IPS-20b (cell line): ENCODE measurements at regions not wholly inside any gene's neighbourhood (a gene's known extent, or its start where the extent isn't known, plus 50 kb on each side); places are given as distances from the start of the nearest gene placed in this dataset.
"Not testable (repeated sequence)": the region's sequence is repeated elsewhere in the genome, so short reads cannot be mapped to it uniquely, and the experiment has no call there.

ENCODE experiments used
- H3K27ac ChIP-seq: one replicate; pipeline ENCODE4 v1.5.1; 2013; ENCODE audit warnings: low read length
- H3K27me3 ChIP-seq: 2 replicates; pipeline ENCODE4 v1.6.1; 2013; ENCODE audit warnings: mild to moderate bottlenecking, low read length, inconsistent platforms; ENCODE audit not compliant: insufficient read depth
- H3K36me3 ChIP-seq: 2 replicates; pipeline ENCODE4 v1.6.1; 2013; ENCODE audit warnings: low read depth, mild to moderate bottlenecking, inconsistent platforms, low read length, moderate library complexity; ENCODE audit not compliant: insufficient read depth
- H3K4me1 ChIP-seq: 2 replicates; pipeline ENCODE4 v1.6.1; 2013; ENCODE audit warnings: mild to moderate bottlenecking, control low read depth, inconsistent platforms, low read length, moderate library complexity; ENCODE audit not compliant: insufficient read depth
- H3K4me3 ChIP-seq: 2 replicates; pipeline ENCODE4 v1.5.1; 2013; ENCODE audit warnings: mild to moderate bottlenecking, low read length, inconsistent platforms
- H3K9ac ChIP-seq: 2 replicates; pipeline ENCODE4 v1.6.1; 2013; ENCODE audit warnings: low read depth, mild to moderate bottlenecking, inconsistent platforms, low read length, moderate library complexity
- H3K9me3 ChIP-seq: 2 replicates; pipeline ENCODE4 v1.6.1; 2013; ENCODE audit warnings: mild to moderate bottlenecking, low read depth, low read length, inconsistent platforms; ENCODE audit not compliant: insufficient read depth

GRCh38 chr20:40887105-40887504 lies 141.5 kb upstream of the TOP1 start:
- H3K36me3 ChIP-seq, result no peaks in the 10 kb centered on the region
- H3K9me3 ChIP-seq, result no peaks in the 10 kb centered on the region
- no peak overlapping the region for H3K9ac ChIP-seq
- no peaks in the 10 kb centered on the region for H3K27me3 ChIP-seq
- no peak overlapping the region for H3K27ac ChIP-seq
- no peak overlapping the region for H3K4me3 ChIP-seq
- no peaks in the 10 kb centered on the region for H3K4me1 ChIP-seq

DNA sequence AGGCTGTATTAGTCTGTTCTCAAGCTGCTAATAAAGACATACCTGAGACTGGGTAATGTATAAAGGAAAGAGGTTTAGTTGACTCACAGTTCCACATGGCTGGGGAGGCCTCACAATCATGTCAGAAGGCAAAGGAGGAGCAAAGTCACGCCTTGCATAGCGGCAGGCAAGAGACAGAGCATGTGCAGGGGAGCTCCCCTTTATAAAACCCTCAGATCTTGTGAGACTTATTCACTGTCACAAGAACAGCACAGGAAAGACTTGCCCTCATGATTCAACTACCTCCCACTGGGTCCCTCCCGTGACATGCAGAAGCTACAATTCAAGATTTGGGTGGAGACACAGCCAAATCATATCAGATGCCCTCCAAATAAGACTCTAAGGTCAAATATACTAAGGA lies 139.4 kb upstream of the TOP1 start:
- H3K27me3 ChIP-seq, H3K4me1 ChIP-seq, H3K36me3 ChIP-seq, H3K9ac ChIP-seq, H3K9me3 ChIP-seq, H3K27ac ChIP-seq, H3K4me3 ChIP-seq: not testable (repeated sequence)

- no peak overlapping the region for H3K4me3 ChIP-seq
- no peak overlapping the region for H3K9ac ChIP-seq
- no peak overlapping the region for H3K27ac ChIP-seq
- H3K36me3 ChIP-seq, result no peaks in the 10 kb centered on the region
- no peaks in the 10 kb centered on the region for H3K4me1 ChIP-seq
- H3K27me3 ChIP-seq, result no peaks in the 10 kb centered on the region
- H3K9me3 ChIP-seq, result no peaks in the 10 kb centered on the region
These were observed 138.4 kb upstream of the TOP1 start for GRCh38 chr20:40890181-40890580.

GRCh38 chr20:40890635-40891034 lies 138.0 kb upstream of the TOP1 start:
- Histone ChIP-seq H3K9ac (no peak overlapping the region), H3K36me3 (no peaks in the 10 kb centered on the region), H3K27ac (no peak overlapping the region), H3K4me3 (no peak overlapping the region), H3K27me3 (no peaks in the 10 kb centered on the region), H3K9me3 (no peaks in the 10 kb centered on the region), H3K4me1 (no peaks in the 10 kb centered on the region)

DNA sequence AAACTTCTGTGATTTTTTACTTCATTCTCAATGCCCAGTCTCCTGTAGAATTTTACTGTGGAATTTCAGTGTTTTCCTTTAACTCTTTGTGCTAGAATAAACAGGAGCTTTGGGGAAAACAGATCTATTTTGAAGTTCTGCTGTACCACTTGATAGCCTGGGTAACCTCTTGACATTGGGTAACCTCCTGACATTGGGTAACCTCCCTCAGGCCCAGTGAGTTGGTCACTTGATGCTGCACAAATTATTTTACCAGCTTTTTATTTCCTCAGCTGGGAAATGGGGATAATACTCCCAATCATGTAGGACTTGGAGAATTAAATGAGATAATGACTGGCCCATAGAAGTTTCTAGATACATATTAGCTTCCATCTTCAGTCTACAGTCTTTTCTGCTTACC lies 137.3 kb upstream of the TOP1 start:
- no peaks in the 10 kb centered on the region for H3K9me3 ChIP-seq
- no peaks in the 10 kb centered on the region for H3K4me1 ChIP-seq
- no peak overlapping the region for H3K27ac ChIP-seq
- H3K4me3 ChIP-seq, result no peak overlapping the region
- H3K27me3 ChIP-seq, result no peaks in the 10 kb centered on the region
- H3K9ac ChIP-seq, result no peak overlapping the region
- no peaks in the 10 kb centered on the region for H3K36me3 ChIP-seq

DNA sequence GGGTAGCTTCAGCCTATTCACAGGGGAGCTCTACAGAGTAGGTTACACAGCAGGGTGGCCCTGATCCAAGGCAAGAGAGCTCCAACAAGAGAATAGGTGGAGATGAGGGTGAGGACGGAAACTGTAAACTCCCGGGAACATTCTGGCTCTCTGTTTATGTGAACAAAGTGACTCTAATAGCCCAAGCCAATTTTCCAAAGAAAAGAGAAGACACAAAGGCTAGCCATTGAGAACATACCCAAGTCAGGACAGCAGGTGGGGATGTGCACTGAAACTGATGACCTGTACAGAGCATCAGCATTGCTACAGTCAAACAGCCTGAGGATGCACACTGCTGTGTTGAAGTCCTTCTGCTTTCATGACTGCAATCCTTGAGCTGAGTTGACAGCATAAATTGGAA lies 136.0 kb upstream of the TOP1 start:
- no peaks in the 10 kb centered on the region for H3K9me3 ChIP-seq
- no peak overlapping the region for H3K9ac ChIP-seq
- H3K4me1 ChIP-seq, result no peaks in the 10 kb centered on the region
- no peak overlapping the region for H3K4me3 ChIP-seq
- no peaks in the 10 kb centered on the region for H3K27me3 ChIP-seq
- H3K36me3 ChIP-seq, result no peaks in the 10 kb centered on the region
- H3K27ac ChIP-seq, result no peak overlapping the region

GRCh38 chr20:40893610-40894236 lies 134.9 kb upstream of the TOP1 start:
- H3K27me3 ChIP-seq, result no peaks in the 10 kb centered on the region

GRCh38 chr20:40894237-40894630 lies 134.4 kb upstream of the TOP1 start:
- H3K27ac ChIP-seq, result no peak overlapping the region
- H3K9ac ChIP-seq, result no peak overlapping the region
- H3K4me1 ChIP-seq, result no peaks in the 10 kb centered on the region
- H3K9me3 ChIP-seq, result no peaks in the 10 kb centered on the region
- no peaks in the 10 kb centered on the region for H3K36me3 ChIP-seq
- no peaks in the 10 kb centered on the region for H3K27me3 ChIP-seq
- H3K4me3 ChIP-seq, result no peak overlapping the region

More at GRCh38 chr20:40893610-40894236, 134.9 kb upstream of the TOP1 start:
- no peaks in the 10 kb centered on the region for H3K4me1 ChIP-seq
- no peak overlapping the region for H3K27ac ChIP-seq
- H3K9ac ChIP-seq, result no peak overlapping the region
- no peaks in the 10 kb centered on the region for H3K9me3 ChIP-seq
- no peak overlapping the region for H3K4me3 ChIP-seq
- H3K36me3 ChIP-seq, result no peaks in the 10 kb centered on the region

DNA sequence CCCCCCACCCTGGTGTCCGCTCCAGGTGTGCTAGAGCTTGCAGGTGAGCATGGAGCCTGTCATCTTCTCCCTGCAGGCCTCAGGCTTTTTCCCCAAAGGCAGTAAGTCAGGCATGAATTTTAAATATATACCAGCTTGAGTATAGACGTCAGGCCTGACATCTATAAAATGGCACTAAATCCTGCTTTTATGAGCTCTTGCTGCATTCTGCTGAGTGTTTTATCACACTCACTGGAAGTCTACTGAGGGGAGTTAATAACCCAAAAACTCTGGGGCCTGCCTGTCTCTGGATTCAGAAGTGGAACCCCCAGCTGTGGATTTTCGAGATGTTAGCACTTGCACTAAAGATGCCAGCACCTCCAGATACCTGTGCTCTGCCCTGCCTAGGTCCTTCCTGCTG lies 133.4 kb upstream of the TOP1 start:
- Histone ChIP-seq H3K27me3 (no peaks in the 10 kb centered on the region), H3K36me3 (no peaks in the 10 kb centered on the region), H3K27ac (no peak overlapping the region), H3K9me3 (no peaks in the 10 kb centered on the region), H3K9ac (no peak overlapping the region), H3K4me1 (no peaks in the 10 kb centered on the region; the same call in 1 of the 2 replicates), H3K4me3 (no peak overlapping the region)

DNA sequence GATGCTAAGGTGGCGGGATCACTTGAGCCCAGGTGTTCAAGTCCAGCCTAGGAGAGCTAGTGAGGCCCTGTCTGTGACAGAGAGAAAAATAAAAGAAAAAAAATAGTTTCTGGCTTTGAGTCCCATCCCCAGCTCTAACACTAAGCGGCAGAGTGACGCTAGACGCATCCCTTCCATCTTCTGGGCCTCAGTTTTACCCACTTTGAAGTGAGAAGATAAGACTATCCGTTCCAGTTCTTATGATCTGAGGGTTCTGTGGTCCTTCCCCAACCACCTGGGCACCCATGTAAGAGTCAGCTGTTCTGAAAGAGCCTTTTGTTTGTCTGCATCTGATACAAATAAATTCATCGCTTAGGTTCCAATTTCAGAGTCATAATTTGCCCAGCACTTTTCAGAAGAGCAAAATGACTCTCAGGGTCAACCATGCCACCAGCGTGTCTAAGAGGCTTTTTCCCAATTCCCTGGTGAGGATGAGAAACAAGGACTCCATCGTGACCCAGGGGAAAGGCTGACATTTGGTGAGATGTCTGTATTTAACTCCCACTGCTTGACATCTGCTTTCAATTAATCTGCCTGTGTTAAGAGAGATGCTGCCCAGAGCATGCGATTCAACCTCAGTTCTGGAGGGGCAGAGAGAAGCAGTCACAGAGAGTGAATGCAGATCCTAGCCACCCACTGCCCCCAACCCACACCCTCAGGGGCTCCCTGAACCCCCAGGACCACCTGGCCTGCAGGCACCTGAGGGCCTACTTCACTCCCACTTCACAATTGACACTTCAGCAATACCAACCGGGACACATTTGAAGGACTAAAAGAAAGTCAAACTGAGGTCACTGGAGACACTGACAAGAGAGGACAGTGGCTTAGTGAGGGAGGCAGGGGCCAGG lies 131.6 kb upstream of the TOP1 start:
- H3K27me3 ChIP-seq, result no peaks in the 10 kb centered on the region
- H3K27ac ChIP-seq, result no peak overlapping the region
- no peaks in the 10 kb centered on the region for H3K9me3 ChIP-seq
- H3K9ac ChIP-seq, result no peak overlapping the region
- no peaks in the 10 kb centered on the region for H3K36me3 ChIP-seq
- H3K4me3 ChIP-seq, result no peak overlapping the region
- no peaks in the 10 kb centered on the region; the same call in 1 of the 2 replicates for H3K4me1 ChIP-seq

DNA sequence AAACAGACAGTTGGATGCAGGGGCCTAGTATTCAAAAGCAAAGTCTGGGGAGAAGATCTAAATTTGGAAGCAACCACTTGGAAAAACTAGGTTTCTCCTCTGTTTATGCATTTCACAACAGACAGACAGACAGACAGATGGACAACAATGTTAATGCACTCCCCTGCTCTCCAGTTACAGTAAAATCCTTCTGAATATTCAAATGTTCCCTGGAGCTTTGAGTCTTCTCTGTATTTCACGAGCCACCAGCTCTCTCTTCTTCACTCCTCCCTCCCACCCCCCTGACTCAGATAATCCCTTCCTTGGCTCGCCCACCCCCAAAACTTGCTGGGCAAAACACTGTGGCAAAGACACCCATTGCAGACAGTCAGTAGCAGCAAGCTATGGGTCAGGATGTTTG lies 129.3 kb upstream of the TOP1 start:
- no peaks in the 10 kb centered on the region; the same call in 1 of the 2 replicates for H3K4me1 ChIP-seq
- H3K9ac ChIP-seq, result no peak overlapping the region
- no peaks in the 10 kb centered on the region for H3K9me3 ChIP-seq
- H3K27ac ChIP-seq, result no peak overlapping the region
- H3K27me3 ChIP-seq, result no peaks in the 10 kb centered on the region
- no peak overlapping the region for H3K4me3 ChIP-seq
- no peaks in the 10 kb centered on the region for H3K36me3 ChIP-seq

- no peaks in the 10 kb centered on the region; the same call in 1 of the 2 replicates for H3K9me3 ChIP-seq
- no peaks in the 10 kb centered on the region; the same call in 1 of the 2 replicates for H3K4me1 ChIP-seq
These were observed 127.9 kb upstream of the TOP1 start for GRCh38 chr20:40900666-40901215.

More at GRCh38 chr20:40900666-40901215, 127.9 kb upstream of the TOP1 start:
- Histone ChIP-seq H3K27ac (no peak overlapping the region), H3K27me3 (no peaks in the 10 kb centered on the region), H3K9ac (no peak overlapping the region), H3K36me3 (no peaks in the 10 kb centered on the region), H3K4me3 (no peak overlapping the region)
